CD4-positive, alpha-beta memory T cell (primary cell): ENCODE measurements at regions not wholly inside any gene's neighbourhood (a gene's known extent, or its start where the extent isn't known, plus 50 kb on each side); places are given as distances from the start of the nearest gene placed in this dataset.
A peak's percentile ranks its signal among the peaks of the same experiment; 100 is the strongest.

Source experiments
- CTCF ChIA-PET: fragments of 350-600 bp; sonication (Branson Sonifier 250); formaldehyde crosslinking; loops from one replicate; lab custom pipeline; 2021; ENCODE audit warnings: inconsistent platforms; ENCODE audit not compliant: partially characterized antibody; lab: Charles Lee
- POLR2A ChIA-PET: fragments of 350-600 bp; sonication (Branson Sonifier 250); formaldehyde crosslinking; loops from one replicate; lab custom pipeline; 2021; ENCODE audit not compliant: partially characterized antibody; lab: Charles Lee
- DNase-seq, 5 donors: peaks; one replicate each; pipeline versions ENCODE4 v3.0.0 to v3.0.0-alpha.2; 2020 to 2022; ENCODE audit warnings: mixed read lengths in 1 of 5
- H3K27ac ChIP-seq: one replicate; pipeline ENCODE4 v1.7.0; 2013; ENCODE audit warnings: low read depth, low read length
- H3K27me3 ChIP-seq: 2 replicates; pipeline ENCODE4 v1.7.0; 2013; ENCODE audit warnings: mild to moderate bottlenecking, low read length, moderate library complexity; ENCODE audit not compliant: insufficient read depth
- H3K36me3 ChIP-seq: 2 replicates; pipeline ENCODE4 v1.7.0; 2013; ENCODE audit warnings: mild to moderate bottlenecking, low read length, moderate library complexity; ENCODE audit not compliant: insufficient read depth
- H3K4me1 ChIP-seq: 2 replicates; pipeline ENCODE4 v1.7.0; 2013; ENCODE audit warnings: mild to moderate bottlenecking, low read length, moderate library complexity; ENCODE audit not compliant: insufficient read depth
- H3K4me3 ChIP-seq, 2 donors: one replicate each; pipeline ENCODE4 v1.7.0; 2013; ENCODE audit warnings: low read length in 2 of 2, mild to moderate bottlenecking in 1 of 2
- H3K9me3 ChIP-seq, 2 donors: one replicate each; pipeline ENCODE4 v1.7.0; 2013; ENCODE audit warnings: low read length in 2 of 2, control low read depth in 1 of 2; ENCODE audit not compliant: control insufficient read depth in 1 of 2
- H3K27ac Mint-ChIP-seq, 7 donors: one replicate each; pipeline ENCODE4 v1.8.0; 2020 to 2021; ENCODE audit warnings: mixed read lengths in 7 of 7, mild to moderate bottlenecking in 6 of 7, inconsistent platforms in 3 of 7, moderate library complexity in 3 of 7
- H3K27me3 Mint-ChIP-seq, 2 donors: one replicate each; pipeline ENCODE4 v1.8.0; 2020 to 2021; ENCODE audit warnings: mixed read lengths in 2 of 2
- H3K36me3 Mint-ChIP-seq, 2 donors: one replicate each; pipeline ENCODE4 v1.8.0; 2020 to 2021; ENCODE audit warnings: mixed read lengths in 2 of 2, inconsistent platforms in 1 of 2, mild to moderate bottlenecking in 1 of 2
- H3K4me1 Mint-ChIP-seq, 4 donors: one replicate each; pipeline ENCODE4 v1.8.0; 2020 to 2021; ENCODE audit warnings: mixed read lengths in 4 of 4, mild to moderate bottlenecking in 1 of 4
- H3K4me3 Mint-ChIP-seq, 8 donors: one replicate each; pipeline ENCODE4 v1.8.0; 2020 to 2021; ENCODE audit warnings: mixed read lengths in 8 of 8, mild to moderate bottlenecking in 7 of 8, moderate library complexity in 6 of 8, inconsistent platforms in 3 of 8
- H3K9me3 Mint-ChIP-seq, 8 donors: one replicate each; pipeline ENCODE4 v1.8.0; 2020 to 2021; ENCODE audit warnings: mixed read lengths in 8 of 8, mild to moderate bottlenecking in 5 of 8, inconsistent platforms in 3 of 8, moderate library complexity in 1 of 8
- intact Hi-C: fragments of 100-400 bp; cut with micrococcal nuclease; formaldehyde crosslinking; loops from one replicate; pipeline ENCODE4 v1.15.1; 2023

- H3K27ac Mint-ChIP-seq, result peak overlapping the region in 1 of 7 donors; percentile 65
- POLR2A ChIA-PET, result no interaction called here
These were observed 743.1 kb upstream of the B3GALT2 start for GRCh38 chr1:193929374-193930033.

GRCh38 chr1:193927550-193927949, 741.1 kb upstream of the B3GALT2 start:
- Histone ChIP-seq H3K4me1 (no peaks in the 10 kb centered on the region), H3K4me3 (no peak overlapping the region), H3K27ac (no peak overlapping the region), H3K36me3 (no peaks in the 10 kb centered on the region), H3K27me3 (no peaks in the 10 kb centered on the region), H3K9me3 (peaks cover 0 to 6% of the 10 kb centered on the region in 2 donors)
- ChIA-PET POLR2A (interaction anchor here (1.6 kb wide), 1 partner anchor 16 kb away, joined by 3 read pairs; no protein-coding TSS in a partner anchor), CTCF (interaction anchor here (0.5 kb wide), 1 partner anchor 109 kb away, joined by 3 read pairs; no protein-coding TSS in a partner anchor)
- peaks cover 0 to 2% (median 0%) of the 10 kb centered on the region in 4 donors for H3K4me1 Mint-ChIP-seq
- H3K27ac Mint-ChIP-seq, result peak overlapping the region in 1 of 7 donors; percentile 37
- no peak overlapping the region for H3K4me3 Mint-ChIP-seq
- DNase-seq, result no peak
- H3K36me3 Mint-ChIP-seq, result peaks cover 0 to 4% of the 10 kb centered on the region in 2 donors
- H3K27me3 Mint-ChIP-seq, result no peaks in the 10 kb centered on the region
- H3K9me3 Mint-ChIP-seq, result peaks cover 0 to 16% (median 10%) of the 10 kb centered on the region in 8 donors
- intact Hi-C loops, result no loop called here

More at GRCh38 chr1:193929374-193930033, 743.1 kb upstream of the B3GALT2 start:
- Mint-ChIP-seq H3K27me3 (no peaks in the 10 kb centered on the region), H3K9me3 (peaks cover 0 to 16% (median 10%) of the 10 kb centered on the region in 8 donors), H3K4me3 (no peak overlapping the region), H3K4me1 (peaks cover 0 to 3% (median 2%) of the 10 kb centered on the region in 4 donors), H3K36me3 (peaks cover 0 to 4% of the 10 kb centered on the region in 2 donors)
- no peak for DNase-seq
- CTCF ChIA-PET, result no interaction called here
- Histone ChIP-seq H3K27ac (no peak overlapping the region), H3K36me3 (no peaks in the 10 kb centered on the region), H3K27me3 (no peaks in the 10 kb centered on the region), H3K9me3 (peaks cover 0 to 6% of the 10 kb centered on the region in 2 donors), H3K4me1 (no peaks in the 10 kb centered on the region), H3K4me3 (no peak overlapping the region)
- intact Hi-C loops, result no loop called here

- no peak overlapping the region for H3K4me3 ChIP-seq
- peaks cover 0 to 6% of the 10 kb centered on the region in 2 donors for H3K9me3 ChIP-seq
- CTCF ChIA-PET, result interaction anchor here (0.5 kb wide), 1 partner anchor 109 kb away, joined by 3 read pairs; no protein-coding TSS in a partner anchor
- Mint-ChIP-seq H3K9me3 (peaks cover 0 to 17% (median 10%) of the 10 kb centered on the region in 8 donors), H3K36me3 (peaks cover 0 to 4% of the 10 kb centered on the region in 2 donors), H3K27ac (no peak overlapping the region), H3K27me3 (no peaks in the 10 kb centered on the region), H3K4me1 (peaks cover 0 to 2% (median 0%) of the 10 kb centered on the region in 4 donors), H3K4me3 (no peak overlapping the region)
- POLR2A ChIA-PET, result interaction anchor here (1.6 kb wide), 1 partner anchor 15 kb away, joined by 3 read pairs; no protein-coding TSS in a partner anchor
- intact Hi-C loops, result no loop called here
- DNase-seq, result no peak
- no peaks in the 10 kb centered on the region for H3K4me1 ChIP-seq
- H3K27ac ChIP-seq, result no peak overlapping the region
- no peaks in the 10 kb centered on the region for H3K27me3 ChIP-seq
- no peaks in the 10 kb centered on the region for H3K36me3 ChIP-seq
These were observed 740.5 kb upstream of the B3GALT2 start for GRCh38 chr1:193926956-193927355.

DNA sequence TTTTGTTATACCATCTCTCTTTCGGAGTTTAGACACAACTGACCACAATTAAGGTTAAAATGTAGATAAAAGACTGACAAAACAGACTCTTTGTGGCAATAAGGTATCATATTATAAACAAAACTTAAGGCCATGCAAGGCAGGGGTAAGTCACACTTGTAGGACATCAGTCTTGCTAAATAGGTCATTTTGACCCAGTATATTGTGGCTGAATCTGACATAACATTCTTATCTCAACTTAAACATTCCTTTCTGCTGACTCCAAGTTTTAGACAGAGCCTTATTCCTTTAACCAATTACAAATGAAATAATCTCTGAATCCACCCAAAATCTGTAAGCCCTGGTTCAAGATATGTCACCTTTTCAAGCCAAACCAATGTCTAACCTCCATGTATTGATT, 733.4 kb upstream of the B3GALT2 start:
- no peak overlapping the region for H3K4me3 Mint-ChIP-seq
- intact Hi-C loops, result no loop called here
- CTCF ChIA-PET, result no interaction called here

GRCh38 chr1:193916452-193916851, 730.0 kb upstream of the B3GALT2 start:
- POLR2A ChIA-PET, result no interaction called here
- no peaks in the 10 kb centered on the region for H3K4me1 ChIP-seq
- peaks cover 0 to 3% (median 0%) of the 10 kb centered on the region in 8 donors for H3K9me3 Mint-ChIP-seq
- H3K4me3 Mint-ChIP-seq, result no peak overlapping the region
- peaks cover 0 to 13% of the 10 kb centered on the region in 2 donors for H3K36me3 Mint-ChIP-seq
- intact Hi-C loops, result no loop called here
- H3K27me3 ChIP-seq, result no peaks in the 10 kb centered on the region
- H3K9me3 ChIP-seq, result no peaks in the 10 kb centered on the region
- H3K4me1 Mint-ChIP-seq, result no peaks in the 10 kb centered on the region
- H3K27me3 Mint-ChIP-seq, result no peaks in the 10 kb centered on the region
- DNase-seq, result no peak
- CTCF ChIA-PET, result no interaction called here
- H3K27ac Mint-ChIP-seq, result no peak overlapping the region
- H3K4me3 ChIP-seq, result no peak overlapping the region
- no peak overlapping the region for H3K27ac ChIP-seq
- H3K36me3 ChIP-seq, result no peaks in the 10 kb centered on the region

More for the DNA sequence above, 733.4 kb upstream of the B3GALT2 start:
- H3K4me3 ChIP-seq, result no peak overlapping the region
- Mint-ChIP-seq H3K27ac (no peak overlapping the region), H3K9me3 (peaks cover 0 to 4% (median 0%) of the 10 kb centered on the region in 8 donors), H3K4me1 (no peaks in the 10 kb centered on the region), H3K36me3 (peaks cover 0 to 4% of the 10 kb centered on the region in 2 donors), H3K27me3 (no peaks in the 10 kb centered on the region)
- H3K27me3 ChIP-seq, result no peaks in the 10 kb centered on the region
- H3K27ac ChIP-seq, result no peak overlapping the region
- no peaks in the 10 kb centered on the region for H3K9me3 ChIP-seq
- POLR2A ChIA-PET, result no interaction called here
- H3K36me3 ChIP-seq, result no peaks in the 10 kb centered on the region
- DNase-seq, result no peak
- H3K4me1 ChIP-seq, result no peaks in the 10 kb centered on the region

GRCh38 chr1:193914871-193915270, 728.5 kb upstream of the B3GALT2 start:
- CTCF ChIA-PET, result no interaction called here
- H3K9me3 Mint-ChIP-seq, result peaks cover 0 to 3% (median 0%) of the 10 kb centered on the region in 8 donors
- Histone ChIP-seq H3K27ac (no peak overlapping the region), H3K4me1 (no peaks in the 10 kb centered on the region), H3K27me3 (no peaks in the 10 kb centered on the region), H3K9me3 (no peaks in the 10 kb centered on the region), H3K4me3 (no peak overlapping the region), H3K36me3 (no peaks in the 10 kb centered on the region)
- H3K36me3 Mint-ChIP-seq, result peaks cover 0 to 16% of the 10 kb centered on the region in 2 donors
- no peaks in the 10 kb centered on the region for H3K27me3 Mint-ChIP-seq
- no peaks in the 10 kb centered on the region for H3K4me1 Mint-ChIP-seq
- intact Hi-C loops, result no loop called here
- H3K27ac Mint-ChIP-seq, result no peak overlapping the region
- DNase-seq, result no peak
- POLR2A ChIA-PET, result no interaction called here
- no peak overlapping the region for H3K4me3 Mint-ChIP-seq

DNA sequence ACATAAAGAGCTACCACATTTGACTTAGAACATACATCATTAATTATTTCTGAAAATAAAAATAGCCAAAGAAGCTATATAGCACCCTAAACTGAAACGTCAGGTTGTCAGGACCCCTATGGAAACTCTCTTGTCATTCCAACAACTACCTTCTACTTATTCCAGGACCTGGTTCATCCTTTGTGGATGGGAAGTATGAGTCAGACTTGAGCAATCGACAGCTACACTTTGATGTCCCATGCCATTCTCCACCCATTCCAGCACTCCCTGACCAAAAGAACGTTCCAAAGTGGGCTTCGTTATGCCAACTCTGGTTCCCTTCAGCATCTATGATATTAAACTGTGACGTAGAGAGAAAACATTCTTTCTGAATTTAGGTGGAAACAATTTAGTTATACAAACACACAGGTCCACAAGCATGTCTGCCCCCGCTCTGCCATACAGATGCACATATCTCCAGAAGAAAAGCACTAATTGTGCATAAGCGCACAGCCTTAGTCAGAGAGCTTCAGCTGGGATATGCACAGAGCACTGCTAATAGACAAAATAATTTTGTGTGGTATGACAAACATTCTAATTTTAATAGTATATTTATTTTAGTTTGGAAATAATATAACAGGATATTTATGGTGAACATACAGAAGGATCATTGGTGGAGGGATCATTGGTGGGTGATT, 723.1 kb upstream of the B3GALT2 start:
- Mint-ChIP-seq H3K27me3 (no peaks in the 10 kb centered on the region), H3K4me3 (no peak overlapping the region), H3K27ac (no peak overlapping the region), H3K9me3 (peaks cover 0 to 2% (median 0%) of the 10 kb centered on the region in 8 donors), H3K4me1 (no peaks in the 10 kb centered on the region), H3K36me3 (peaks cover 1 to 12% of the 10 kb centered on the region in 2 donors)
- Histone ChIP-seq H3K4me1 (no peaks in the 10 kb centered on the region), H3K4me3 (no peak overlapping the region), H3K27me3 (no peaks in the 10 kb centered on the region), H3K36me3 (no peaks in the 10 kb centered on the region), H3K27ac (no peak overlapping the region), H3K9me3 (no peaks in the 10 kb centered on the region)
- CTCF ChIA-PET, result no interaction called here
- DNase-seq, result no peak
- intact Hi-C loops, result no loop called here
- POLR2A ChIA-PET, result no interaction called here
